ENCODE measurements at regions not wholly inside any gene's neighbourhood (a gene's known extent, or its start where the extent isn't known, plus 50 kb on each side); places are given as distances from the start of the nearest gene placed in this dataset.

DNA sequence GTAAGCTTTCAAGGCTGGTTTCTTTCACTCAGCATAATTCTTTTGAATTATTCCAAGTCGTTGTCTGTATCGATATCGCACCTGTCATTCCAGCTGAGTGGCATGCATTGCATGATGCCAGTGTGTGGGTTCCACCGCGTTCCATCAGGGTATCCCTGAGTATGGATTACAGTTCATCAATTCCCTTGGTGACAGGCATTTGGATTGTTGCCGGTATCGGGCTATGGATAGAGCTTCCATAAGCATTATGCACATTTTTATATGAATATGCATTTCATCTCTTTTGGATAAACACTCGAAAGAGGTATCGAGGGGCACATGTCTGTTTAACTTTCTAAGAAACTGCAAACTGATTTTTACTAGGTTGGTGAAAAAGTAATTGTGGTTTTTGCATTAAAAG is 698.8 kb downstream of the BRD1 start:
- intact Hi-C loops (cut with DNase I), result no loop called here
- no peak for DNase-seq

- DNase-seq, result no peak
- intact Hi-C loops (cut with DNase I), result no loop called here
These were observed 703.1 kb downstream of the BRD1 start for GRCh38 chr22:49124608-49125007.

DNA sequence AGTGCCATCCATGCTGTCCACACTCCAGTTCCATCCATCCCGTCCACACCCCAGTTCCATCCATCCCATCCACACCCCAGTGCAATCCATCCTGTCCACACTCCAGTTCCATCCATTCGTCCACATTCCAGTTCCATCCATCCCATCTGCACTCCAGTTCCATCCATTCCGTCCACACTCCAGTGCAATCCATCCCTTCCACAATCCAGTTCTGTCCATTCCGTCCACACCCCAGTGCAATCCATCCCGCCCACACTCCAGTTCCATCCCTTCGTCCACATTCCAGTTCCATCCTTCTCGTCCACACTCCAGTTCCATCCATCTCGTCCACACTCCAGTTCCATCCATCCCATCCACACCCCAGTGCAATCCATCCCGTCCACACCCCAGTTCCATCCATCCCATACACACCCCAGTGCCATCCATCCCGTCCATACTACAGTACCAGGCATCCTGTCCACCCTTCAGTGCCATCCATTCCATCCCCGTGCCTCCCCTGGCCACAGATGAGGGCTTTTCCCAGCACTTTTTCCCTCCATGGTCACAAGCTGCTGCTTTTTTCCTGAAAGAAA is 704.0 kb downstream of the BRD1 start:
- intact Hi-C loops (cut with DNase I), result no loop called here
- DNase-seq, result no peak

DNA sequence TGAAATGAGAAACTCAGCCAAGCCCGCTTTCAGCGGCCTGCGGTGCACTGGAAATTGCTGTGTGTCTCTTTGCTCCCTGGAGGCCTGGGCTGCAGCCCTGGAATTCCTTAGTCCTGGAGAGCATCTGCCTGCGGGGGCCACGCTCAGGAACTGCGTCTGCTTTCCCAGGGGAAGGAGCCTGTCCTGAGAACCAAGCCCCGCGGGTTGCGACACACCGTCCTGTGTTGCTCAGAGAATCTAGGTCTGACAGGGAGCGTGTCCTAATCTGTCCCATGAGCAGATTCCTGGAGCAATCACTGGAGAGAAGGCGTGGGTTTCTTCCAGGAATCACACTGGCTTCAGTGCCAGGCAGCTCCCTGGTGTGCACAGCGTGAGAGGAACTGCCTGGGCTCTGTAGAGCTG is 708.1 kb downstream of the BRD1 start:
- intact Hi-C loops (cut with DNase I), result no loop called here
- no peak for DNase-seq

GRCh38 chr22:49118065-49118464 is 709.6 kb downstream of the BRD1 start:
- intact Hi-C loops (cut with DNase I), result no loop called here
- DNase-seq, result no peak

GRCh38 chr22:49117486-49117885 is 710.2 kb downstream of the BRD1 start:
- DNase-seq, result no peak
- intact Hi-C loops (cut with DNase I), result no loop called here

GRCh38 chr22:49116486-49117120 is 711.1 kb downstream of the BRD1 start:
- DNase-seq, result no peak
- intact Hi-C loops (cut with DNase I), result no loop called here

- no peak for DNase-seq
- intact Hi-C loops (cut with DNase I), result no loop called here
These were observed 711.7 kb downstream of the BRD1 start for GRCh38 chr22:49116021-49116420.

GRCh38 chr22:49115197-49115596 is 712.5 kb downstream of the BRD1 start:
- intact Hi-C loops (cut with DNase I), result no loop called here
- no peak for DNase-seq

- no peak for DNase-seq
- intact Hi-C loops (cut with DNase I), result no loop called here
These were observed 713.9 kb downstream of the BRD1 start for GRCh38 chr22:49113758-49114157.

DNA sequence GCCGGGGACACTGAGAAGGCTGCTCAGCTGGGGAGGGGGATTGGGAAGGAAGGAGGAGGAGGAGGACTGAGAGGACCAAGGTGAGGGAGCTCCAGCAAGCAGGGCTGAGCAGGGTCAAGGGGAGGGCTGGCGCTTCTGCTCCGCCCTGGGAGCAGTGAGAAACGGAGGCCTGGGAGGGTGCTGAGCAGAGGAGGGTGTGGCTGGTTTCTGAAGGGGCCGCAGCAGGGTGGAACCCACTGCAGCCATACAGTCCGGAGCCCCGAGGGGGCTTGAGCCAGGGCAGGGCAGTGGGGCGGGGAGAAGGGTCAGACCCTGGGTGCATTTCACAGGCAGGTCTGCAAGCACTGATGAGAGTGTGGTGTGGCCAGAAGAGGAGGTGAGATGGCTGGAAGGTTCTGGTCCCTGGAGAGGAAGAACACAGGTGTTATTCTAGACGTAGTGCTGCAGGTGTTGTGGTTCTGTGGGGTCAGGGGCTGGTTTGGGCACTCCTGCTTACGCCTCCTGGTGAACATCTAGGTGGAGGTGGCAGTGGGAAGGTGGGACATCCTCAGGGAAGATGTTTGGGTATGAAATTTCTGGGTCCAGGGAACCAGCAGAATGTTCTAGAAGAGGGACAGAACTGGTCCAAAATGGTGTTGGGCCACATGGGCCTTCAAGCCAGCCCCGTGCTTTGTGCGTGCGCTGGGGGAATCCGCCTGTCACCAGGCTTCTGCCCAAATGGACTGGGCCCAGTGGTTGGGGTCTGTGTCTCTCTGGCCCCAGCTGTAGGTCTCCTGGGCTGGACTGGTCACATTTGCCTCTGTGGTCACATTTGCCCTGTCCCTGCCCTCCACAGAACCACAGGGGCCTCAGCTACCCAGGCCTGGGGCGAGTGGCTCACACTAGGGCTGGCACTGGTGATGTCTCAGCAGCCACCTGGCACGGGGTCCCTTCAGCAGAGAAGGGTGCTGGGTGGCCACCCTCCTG is 714.7 kb downstream of the BRD1 start:
- intact Hi-C loops (cut with DNase I), result no loop called here
- no peak for DNase-seq

- intact Hi-C loops (cut with DNase I), result no loop called here
- DNase-seq, result no peak
These were observed 715.5 kb downstream of the BRD1 start for GRCh38 chr22:49112176-49112575.

- intact Hi-C loops (cut with DNase I), result no loop called here
These were observed 716.6 kb downstream of the BRD1 start for GRCh38 chr22:49111085-49111484.

DNA sequence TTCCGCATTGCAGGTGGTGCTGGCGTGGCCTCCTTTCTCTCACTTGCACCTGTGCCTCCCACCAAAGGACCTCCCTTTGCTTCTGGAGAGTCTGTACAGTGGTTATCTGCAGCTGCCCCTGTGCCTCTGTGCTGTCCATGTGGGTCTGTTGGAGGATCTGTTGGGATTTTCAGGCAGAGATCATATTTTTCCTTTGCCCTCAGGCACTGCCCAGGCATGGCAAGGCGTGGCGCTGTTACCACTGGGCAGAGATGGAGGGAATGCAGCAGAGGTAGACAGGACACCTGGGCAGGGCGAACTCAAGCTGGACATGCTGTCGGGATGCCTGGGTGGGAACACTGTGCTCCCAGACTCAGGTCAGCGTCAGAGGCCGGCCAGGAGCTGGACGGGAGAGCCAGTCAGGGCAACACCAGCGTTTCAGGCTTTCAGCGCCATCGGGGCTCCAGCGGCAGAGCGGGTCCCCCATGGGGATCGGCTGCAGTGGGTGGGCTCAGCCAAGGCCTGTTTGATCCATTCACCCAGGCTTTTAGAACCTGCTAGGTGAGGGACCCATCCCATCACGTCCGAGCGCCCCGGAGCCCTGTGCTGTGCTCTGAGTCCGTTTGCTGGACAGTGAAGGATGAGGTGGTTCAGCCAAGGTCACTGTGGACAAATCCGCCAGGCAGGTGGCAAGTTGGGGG is 718.9 kb downstream of the BRD1 start:
- intact Hi-C loops (cut with DNase I), result no loop called here

More at GRCh38 chr22:49111085-49111484, 716.6 kb downstream of the BRD1 start:
- DNase-seq, result no peak

GRCh38 chr22:49107961-49108530 is 719.6 kb downstream of the BRD1 start:
- DNase-seq, result peak in 1 of 10 donors; percentile 56
- intact Hi-C loops (cut with DNase I), result no loop called here

More for the DNA sequence above, 718.9 kb downstream of the BRD1 start:
- no peak for DNase-seq

- no peak for DNase-seq
- intact Hi-C loops (cut with DNase I), result no loop called here
These were observed 720.1 kb downstream of the BRD1 start for GRCh38 chr22:49107561-49107960.

DNA sequence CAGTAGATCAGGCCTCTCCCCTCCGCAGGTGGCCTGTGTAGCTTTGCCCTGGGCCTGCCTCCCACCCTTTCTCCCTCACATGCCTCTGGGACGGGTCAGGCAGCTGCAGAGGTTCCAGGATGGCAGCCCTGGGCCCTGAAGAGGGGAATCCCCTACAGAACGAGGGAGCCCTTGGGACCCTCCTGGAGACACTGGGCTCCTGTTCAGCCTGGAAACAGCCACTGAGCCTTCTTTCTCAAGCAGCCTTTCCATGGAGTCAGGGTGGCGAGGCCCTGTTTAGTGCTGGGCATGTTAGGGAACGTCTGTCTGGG is 720.9 kb downstream of the BRD1 start:
- intact Hi-C loops (cut with DNase I), result no loop called here
- DNase-seq, result no peak

- intact Hi-C loops (cut with DNase I), result no loop called here
- peak in 1 of 10 donors; percentile 19 for DNase-seq
These were observed 721.4 kb downstream of the BRD1 start for GRCh38 chr22:49106096-49106841.

GRCh38 chr22:49104434-49104833 is 723.2 kb downstream of the BRD1 start:
- intact Hi-C loops (cut with DNase I), result no loop called here
- DNase-seq, result peak in 2 of 10 donors; percentile 1 to 8

Data from posterior cingulate gyrus (tissue), 11 donors.